ENCODE measurements at regions not wholly inside any gene's neighbourhood (a gene's known extent, or its start where the extent isn't known, plus 50 kb on each side); places are given as distances from the start of the nearest gene placed in this dataset.
A peak's percentile ranks its signal among the peaks of the same experiment; 100 is the strongest.

GRCh38 chr15:47997195-47998080 lies 123.4 kb upstream of the SLC24A5 start:
- no peaks in the 10 kb centered on the region for H3K9me3 ChIP-seq (ENCODE audit: control insufficient read depth in 1 of 2, low read length in 2 of 2)
- Mint-ChIP-seq H3K4me1 (no peaks in the 10 kb centered on the region), H3K27ac (no peak overlapping the region), H3K9me3 (peaks cover 0 to 8% (median 0%) of the 10 kb centered on the region in 8 donors), H3K4me3 (no peak overlapping the region), H3K27me3 (peaks cover 2 to 6% of the 10 kb centered on the region in 2 donors), H3K36me3 (no peaks in the 10 kb centered on the region)
- ChIA-PET POLR2A (ENCODE audit: partially characterized antibody) (no interaction called here), CTCF (ENCODE audit: partially characterized antibody) (no interaction called here)
- no peak overlapping the region for H3K27ac ChIP-seq (ENCODE audit: low read depth, low read length)
- intact Hi-C loops (cut with micrococcal nuclease), result no loop called here
- no peak overlapping the region for H3K4me3 ChIP-seq (ENCODE audit: low read length in 2 of 2)
- no peaks in the 10 kb centered on the region for H3K4me1 ChIP-seq (ENCODE audit: insufficient read depth, low read length)
- no peaks in the 10 kb centered on the region for H3K27me3 ChIP-seq (ENCODE audit: insufficient read depth, low read length)
- no peaks in the 10 kb centered on the region for H3K36me3 ChIP-seq (ENCODE audit: insufficient read depth, low read length)
- DNase-seq, result no peak

- H3K27me3 Mint-ChIP-seq, result peaks cover 2 to 6% of the 10 kb centered on the region in 2 donors
- intact Hi-C loops (cut with micrococcal nuclease), result no loop called here
- no peak overlapping the region for H3K27ac ChIP-seq (ENCODE audit: low read depth, low read length)
- H3K4me1 ChIP-seq (ENCODE audit: insufficient read depth, low read length), result no peaks in the 10 kb centered on the region
- H3K4me3 Mint-ChIP-seq, result no peak overlapping the region
- H3K36me3 ChIP-seq (ENCODE audit: insufficient read depth, low read length), result no peaks in the 10 kb centered on the region
- CTCF ChIA-PET (ENCODE audit: partially characterized antibody), result no interaction called here
- H3K27ac Mint-ChIP-seq, result no peak overlapping the region
- H3K4me1 Mint-ChIP-seq, result no peaks in the 10 kb centered on the region
- no peaks in the 10 kb centered on the region for H3K9me3 ChIP-seq (ENCODE audit: control insufficient read depth in 1 of 2, low read length in 2 of 2)
- H3K4me3 ChIP-seq (ENCODE audit: low read length in 2 of 2), result no peak overlapping the region
- no peaks in the 10 kb centered on the region for H3K36me3 Mint-ChIP-seq
- POLR2A ChIA-PET (ENCODE audit: partially characterized antibody), result no interaction called here
- DNase-seq, result no peak
- H3K9me3 Mint-ChIP-seq, result peaks cover 0 to 8% (median 0%) of the 10 kb centered on the region in 8 donors
- no peaks in the 10 kb centered on the region for H3K27me3 ChIP-seq (ENCODE audit: insufficient read depth, low read length)
These were observed 122.2 kb upstream of the SLC24A5 start for GRCh38 chr15:47998619-47999019.

DNA sequence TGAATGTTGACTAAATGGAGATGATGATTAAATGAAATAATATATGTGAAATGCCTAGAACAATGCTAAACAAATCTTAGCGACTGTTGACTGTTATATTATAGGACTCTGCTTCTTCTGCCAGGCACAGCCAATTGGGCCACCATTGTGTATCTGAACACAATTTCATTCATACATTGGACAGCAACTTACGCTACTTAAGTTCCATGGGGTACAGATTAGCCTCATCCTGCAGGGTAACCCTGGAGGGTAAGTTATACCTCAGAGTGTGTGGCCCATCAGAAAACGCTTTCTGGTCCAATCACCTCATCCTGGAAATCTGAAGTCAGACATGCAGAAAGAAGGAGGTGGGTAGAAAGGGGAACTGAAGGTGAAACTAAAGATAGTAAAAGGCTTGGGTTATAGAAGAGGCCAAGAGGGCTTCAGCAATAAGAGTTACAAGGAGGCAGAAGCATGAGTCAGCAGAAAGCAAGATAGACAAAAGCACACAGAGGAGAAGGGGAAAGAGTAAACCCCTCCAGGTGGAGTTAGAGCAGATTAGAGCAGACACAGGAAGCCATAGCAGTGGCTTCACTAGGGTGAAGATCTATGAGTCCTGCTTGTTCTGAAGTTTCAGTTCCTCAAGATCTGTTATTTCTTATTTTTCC lies 119.3 kb upstream of the SLC24A5 start:
- no peaks in the 10 kb centered on the region for H3K4me1 Mint-ChIP-seq
- H3K27ac Mint-ChIP-seq, result no peak overlapping the region
- H3K4me3 ChIP-seq (ENCODE audit: low read length in 2 of 2), result no peak overlapping the region

DNA sequence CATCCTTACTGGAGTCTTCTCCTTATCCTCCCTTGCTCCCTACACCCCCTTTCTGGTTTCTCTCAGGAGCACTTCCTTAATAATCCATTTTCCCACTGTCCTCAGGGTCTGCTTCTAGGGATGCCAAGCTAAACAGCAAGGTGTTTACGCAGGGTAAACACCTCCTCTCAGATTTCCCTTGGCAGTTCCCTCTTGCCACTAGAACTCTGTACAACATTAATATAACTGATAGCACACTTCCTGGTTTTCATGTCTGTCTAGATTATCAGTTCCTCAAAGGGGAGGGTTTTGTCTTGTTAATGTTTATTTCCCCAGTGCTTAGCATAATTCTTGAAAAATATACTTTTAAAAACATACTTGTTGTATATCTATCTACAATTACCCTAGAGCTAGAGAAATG lies 118.0 kb upstream of the SLC24A5 start:
- no peaks in the 10 kb centered on the region for H3K27me3 ChIP-seq (ENCODE audit: insufficient read depth, low read length)
- H3K4me1 ChIP-seq (ENCODE audit: insufficient read depth, low read length), result no peaks in the 10 kb centered on the region
- H3K9me3 ChIP-seq (ENCODE audit: control insufficient read depth in 1 of 2, low read length in 2 of 2), result no peaks in the 10 kb centered on the region
- peaks cover 0 to 3% of the 10 kb centered on the region in 2 donors for H3K27me3 Mint-ChIP-seq
- H3K27ac ChIP-seq (ENCODE audit: low read depth, low read length), result no peak overlapping the region
- H3K9me3 Mint-ChIP-seq, result peaks cover 0 to 8% (median 0%) of the 10 kb centered on the region in 8 donors
- intact Hi-C loops (cut with micrococcal nuclease), result no loop called here
- H3K4me1 Mint-ChIP-seq, result no peaks in the 10 kb centered on the region
- CTCF ChIA-PET (ENCODE audit: partially characterized antibody), result no interaction called here
- no peak overlapping the region for H3K27ac Mint-ChIP-seq
- no peak for DNase-seq
- POLR2A ChIA-PET (ENCODE audit: partially characterized antibody), result no interaction called here
- peak overlapping the region in 1 of 8 donors; percentile 47 for H3K4me3 Mint-ChIP-seq
- H3K36me3 ChIP-seq (ENCODE audit: insufficient read depth, low read length), result no peaks in the 10 kb centered on the region
- H3K36me3 Mint-ChIP-seq, result no peaks in the 10 kb centered on the region
- no peak overlapping the region for H3K4me3 ChIP-seq (ENCODE audit: low read length in 2 of 2)

More for the DNA sequence above, 119.3 kb upstream of the SLC24A5 start:
- POLR2A ChIA-PET (ENCODE audit: partially characterized antibody), result no interaction called here
- no peak overlapping the region for H3K4me3 Mint-ChIP-seq
- H3K4me1 ChIP-seq (ENCODE audit: insufficient read depth, low read length), result no peaks in the 10 kb centered on the region
- H3K9me3 ChIP-seq (ENCODE audit: control insufficient read depth in 1 of 2, low read length in 2 of 2), result no peaks in the 10 kb centered on the region
- H3K36me3 Mint-ChIP-seq, result no peaks in the 10 kb centered on the region
- no peak for DNase-seq
- peaks cover 0 to 8% (median 0%) of the 10 kb centered on the region in 8 donors for H3K9me3 Mint-ChIP-seq
- peaks cover 0 to 3% of the 10 kb centered on the region in 2 donors for H3K27me3 Mint-ChIP-seq
- intact Hi-C loops (cut with micrococcal nuclease), result no loop called here
- no peak overlapping the region for H3K27ac ChIP-seq (ENCODE audit: low read depth, low read length)
- no peaks in the 10 kb centered on the region for H3K27me3 ChIP-seq (ENCODE audit: insufficient read depth, low read length)
- CTCF ChIA-PET (ENCODE audit: partially characterized antibody), result no interaction called here
- no peaks in the 10 kb centered on the region for H3K36me3 ChIP-seq (ENCODE audit: insufficient read depth, low read length)

DNA sequence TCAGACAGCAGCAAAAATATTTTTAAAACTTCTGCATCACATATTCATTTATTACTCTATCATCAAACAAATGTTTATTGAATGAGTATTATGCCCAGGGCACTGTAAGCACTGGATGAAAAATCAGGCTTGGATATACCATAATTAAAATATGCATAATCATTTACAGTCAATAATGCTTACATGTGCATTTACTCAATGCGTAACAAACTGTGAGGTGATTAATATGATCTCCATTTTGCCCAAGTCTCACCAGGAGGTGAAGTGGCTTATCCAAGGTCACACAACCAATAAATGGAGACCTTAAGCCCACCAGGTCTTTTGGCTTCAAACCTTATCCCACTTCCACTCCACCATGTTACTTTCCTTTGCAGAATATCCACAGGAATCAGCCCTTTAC lies 117.3 kb upstream of the SLC24A5 start:
- intact Hi-C loops (cut with micrococcal nuclease), result no loop called here
- no peaks in the 10 kb centered on the region for H3K9me3 ChIP-seq (ENCODE audit: control insufficient read depth in 1 of 2, low read length in 2 of 2)
- no peak overlapping the region for H3K4me3 ChIP-seq (ENCODE audit: low read length in 2 of 2)
- H3K4me1 ChIP-seq (ENCODE audit: insufficient read depth, low read length), result no peaks in the 10 kb centered on the region
- H3K27me3 Mint-ChIP-seq, result peaks cover 0 to 4% of the 10 kb centered on the region in 2 donors
- no peaks in the 10 kb centered on the region for H3K27me3 ChIP-seq (ENCODE audit: insufficient read depth, low read length)
- H3K27ac Mint-ChIP-seq, result no peak overlapping the region
- H3K4me1 Mint-ChIP-seq, result no peaks in the 10 kb centered on the region
- no peaks in the 10 kb centered on the region for H3K36me3 ChIP-seq (ENCODE audit: insufficient read depth, low read length)
- H3K9me3 Mint-ChIP-seq, result peaks cover 0 to 8% (median 0%) of the 10 kb centered on the region in 8 donors
- no peak for DNase-seq
- H3K36me3 Mint-ChIP-seq, result no peaks in the 10 kb centered on the region
- no peak overlapping the region for H3K4me3 Mint-ChIP-seq
- H3K27ac ChIP-seq (ENCODE audit: low read depth, low read length), result no peak overlapping the region
- CTCF ChIA-PET (ENCODE audit: partially characterized antibody), result no interaction called here
- POLR2A ChIA-PET (ENCODE audit: partially characterized antibody), result no interaction called here

DNA sequence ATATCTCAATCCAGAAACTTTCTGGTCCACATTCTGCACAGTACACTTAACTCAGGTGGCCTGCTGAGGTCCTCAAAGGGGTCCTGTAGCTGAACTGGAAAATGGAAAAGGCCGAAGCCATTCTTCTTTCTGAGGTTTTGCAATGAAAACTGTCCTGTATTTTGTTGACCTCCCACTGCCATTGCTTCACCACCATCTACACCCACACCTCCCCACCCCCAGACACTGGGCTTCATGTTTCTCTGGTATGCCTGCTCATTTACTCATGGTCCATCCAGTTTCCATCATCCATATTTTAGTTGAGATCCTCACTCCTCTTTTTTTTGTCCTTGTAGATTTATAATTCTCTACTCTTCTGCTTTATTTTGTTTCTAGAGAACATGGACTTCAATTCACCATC lies 115.7 kb upstream of the SLC24A5 start:
- Mint-ChIP-seq H3K4me3 (no peak overlapping the region), H3K27ac (no peak overlapping the region), H3K27me3 (peaks cover 0 to 5% of the 10 kb centered on the region in 2 donors), H3K36me3 (no peaks in the 10 kb centered on the region), H3K4me1 (no peaks in the 10 kb centered on the region), H3K9me3 (peaks cover 0 to 4% (median 0%) of the 10 kb centered on the region in 8 donors)
- intact Hi-C loops (cut with micrococcal nuclease), result no loop called here
- ChIA-PET CTCF (ENCODE audit: partially characterized antibody) (no interaction called here), POLR2A (ENCODE audit: partially characterized antibody) (no interaction called here)
- H3K36me3 ChIP-seq (ENCODE audit: insufficient read depth, low read length), result no peaks in the 10 kb centered on the region
- no peak overlapping the region for H3K4me3 ChIP-seq (ENCODE audit: low read length in 2 of 2)
- no peak overlapping the region for H3K27ac ChIP-seq (ENCODE audit: low read depth, low read length)
- no peaks in the 10 kb centered on the region for H3K27me3 ChIP-seq (ENCODE audit: insufficient read depth, low read length)
- no peaks in the 10 kb centered on the region for H3K9me3 ChIP-seq (ENCODE audit: control insufficient read depth in 1 of 2, low read length in 2 of 2)
- no peaks in the 10 kb centered on the region for H3K4me1 ChIP-seq (ENCODE audit: insufficient read depth, low read length)
- DNase-seq, result no peak

DNA sequence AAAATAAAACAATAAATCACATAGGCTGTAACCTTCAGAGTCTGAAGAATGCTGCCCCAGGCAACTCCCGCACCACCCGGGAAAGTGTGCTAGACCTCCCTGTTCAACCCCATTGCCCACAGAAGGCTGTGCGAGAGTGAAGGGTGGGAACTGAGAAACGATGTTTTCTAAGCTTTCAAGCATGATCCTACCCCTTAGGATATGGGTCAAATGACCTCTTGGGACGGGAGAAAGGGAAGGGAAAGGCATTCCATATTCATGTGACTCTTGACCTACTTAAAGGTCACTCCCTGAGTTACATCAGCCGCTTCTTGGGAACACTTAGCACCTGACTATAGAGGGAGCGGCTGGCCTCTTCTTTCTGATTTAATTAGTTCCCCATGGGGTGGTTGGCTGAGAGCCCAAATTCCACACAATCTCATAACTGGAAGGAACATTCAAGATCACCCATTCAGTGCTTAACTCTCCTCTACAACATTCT lies 114.7 kb upstream of the SLC24A5 start:
- Histone ChIP-seq H3K27me3 (ENCODE audit: insufficient read depth, low read length) (no peaks in the 10 kb centered on the region), H3K27ac (ENCODE audit: low read depth, low read length) (no peak overlapping the region), H3K9me3 (ENCODE audit: control insufficient read depth in 1 of 2, low read length in 2 of 2) (no peaks in the 10 kb centered on the region), H3K36me3 (ENCODE audit: insufficient read depth, low read length) (no peaks in the 10 kb centered on the region), H3K4me1 (ENCODE audit: insufficient read depth, low read length) (no peaks in the 10 kb centered on the region), H3K4me3 (ENCODE audit: low read length in 2 of 2) (no peak overlapping the region)
- DNase-seq, result no peak
- H3K9me3 Mint-ChIP-seq, result peaks cover 0 to 2% (median 0%) of the 10 kb centered on the region in 8 donors
- POLR2A ChIA-PET (ENCODE audit: partially characterized antibody), result no interaction called here
- no peaks in the 10 kb centered on the region for H3K4me1 Mint-ChIP-seq
- H3K36me3 Mint-ChIP-seq, result no peaks in the 10 kb centered on the region
- no peak overlapping the region for H3K4me3 Mint-ChIP-seq
- intact Hi-C loops (cut with micrococcal nuclease), result no loop called here
- peaks cover 0 to 3% of the 10 kb centered on the region in 2 donors for H3K27me3 Mint-ChIP-seq
- no peak overlapping the region for H3K27ac Mint-ChIP-seq
- CTCF ChIA-PET (ENCODE audit: partially characterized antibody), result no interaction called here
